ENCODE measurements at regions not wholly inside any gene's neighbourhood (a gene's known extent, or its start where the extent isn't known, plus 50 kb on each side); places are given as distances from the start of the nearest gene placed in this dataset.

DNA sequence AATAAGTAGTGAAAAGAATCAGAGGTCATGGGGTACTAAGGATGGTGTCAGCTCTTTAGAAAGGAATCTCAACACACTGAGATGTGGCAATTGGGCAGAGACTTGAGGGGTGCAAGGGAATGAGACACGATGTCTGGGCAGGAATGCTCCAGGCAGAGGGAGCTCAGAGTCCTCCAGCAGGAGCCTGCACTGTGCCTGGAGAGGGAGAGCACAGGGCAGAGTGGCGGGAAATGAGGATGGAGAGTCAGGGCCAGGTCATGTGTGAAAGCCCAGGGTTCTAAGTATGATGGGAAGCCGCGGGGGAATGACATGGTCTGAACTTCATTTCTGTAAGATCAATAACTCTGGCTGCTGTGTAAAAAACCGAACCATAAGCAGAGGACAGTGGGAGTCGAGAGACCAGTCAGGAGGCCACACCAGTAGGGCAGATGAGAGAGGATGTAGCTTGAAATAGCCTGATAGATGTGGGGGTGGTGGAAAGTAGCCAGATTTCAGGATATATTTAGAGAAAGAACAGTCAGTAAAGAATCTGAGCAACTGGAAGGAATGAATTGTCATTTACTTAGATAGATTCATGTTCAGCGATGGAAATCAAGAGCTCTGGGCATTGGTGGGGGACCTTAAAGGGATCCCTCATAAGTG is 133.4 kb upstream of the DTNBP1 start:
- DNase-seq: no peak

DNA sequence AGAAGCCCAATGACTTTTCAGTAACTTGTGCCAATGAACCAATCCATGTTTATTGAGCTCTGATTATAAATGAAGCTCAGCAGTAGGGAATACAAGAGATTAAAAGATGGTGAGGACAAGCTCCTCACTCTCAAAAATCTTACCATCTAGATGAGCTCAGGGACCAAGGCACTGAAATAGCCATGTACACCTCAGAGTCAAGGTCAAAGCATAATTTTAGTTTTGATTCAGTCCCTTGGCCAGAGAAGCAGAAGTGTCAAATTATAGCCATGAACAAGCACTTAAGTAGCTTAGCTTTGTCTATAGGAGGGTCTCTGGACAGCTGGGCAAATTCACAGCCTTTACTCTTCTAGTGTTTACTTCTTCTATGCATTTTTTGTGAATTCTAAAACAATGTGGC is 131.0 kb upstream of the DTNBP1 start:
- no peak for DNase-seq

DNA sequence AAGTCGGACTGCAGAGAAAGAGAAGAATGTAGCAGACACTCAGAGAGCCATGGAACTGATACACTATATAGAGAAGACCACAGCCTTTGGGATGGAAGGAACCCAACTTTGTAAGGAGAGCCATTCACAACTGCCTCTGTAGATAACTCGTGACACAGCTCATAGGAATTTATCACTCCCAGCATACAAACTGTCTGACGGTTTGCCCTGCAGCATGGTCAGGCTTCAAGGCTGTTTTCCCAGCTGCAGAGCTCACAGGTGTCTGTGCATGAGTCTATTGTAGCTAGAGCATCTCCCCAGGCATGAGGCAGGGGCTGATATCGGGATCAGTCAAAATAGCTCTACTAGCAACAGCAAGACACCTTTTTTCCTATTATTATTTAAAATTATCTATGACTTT is 130.5 kb upstream of the DTNBP1 start:
- no peak for DNase-seq

DNA sequence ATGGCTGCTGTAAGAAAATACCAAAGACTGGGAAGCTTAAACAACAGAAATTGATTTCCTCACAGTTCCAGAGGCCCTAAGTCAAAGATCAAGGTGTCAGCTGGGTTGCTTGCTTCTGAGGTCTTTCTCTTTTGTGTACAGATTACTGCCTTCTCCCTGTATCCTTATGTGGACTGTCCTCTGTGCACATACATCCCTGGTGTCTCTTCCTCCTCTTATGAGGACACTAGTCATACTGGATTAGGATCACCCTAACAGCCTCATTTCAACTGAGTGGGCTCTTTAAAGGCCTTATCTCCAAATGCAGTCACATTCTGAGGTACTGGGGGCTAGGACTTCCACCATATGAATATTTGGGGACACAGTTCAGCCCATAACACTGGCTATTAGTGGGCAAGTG is 130.0 kb upstream of the DTNBP1 start:
- DNase-seq: no peak

DNA sequence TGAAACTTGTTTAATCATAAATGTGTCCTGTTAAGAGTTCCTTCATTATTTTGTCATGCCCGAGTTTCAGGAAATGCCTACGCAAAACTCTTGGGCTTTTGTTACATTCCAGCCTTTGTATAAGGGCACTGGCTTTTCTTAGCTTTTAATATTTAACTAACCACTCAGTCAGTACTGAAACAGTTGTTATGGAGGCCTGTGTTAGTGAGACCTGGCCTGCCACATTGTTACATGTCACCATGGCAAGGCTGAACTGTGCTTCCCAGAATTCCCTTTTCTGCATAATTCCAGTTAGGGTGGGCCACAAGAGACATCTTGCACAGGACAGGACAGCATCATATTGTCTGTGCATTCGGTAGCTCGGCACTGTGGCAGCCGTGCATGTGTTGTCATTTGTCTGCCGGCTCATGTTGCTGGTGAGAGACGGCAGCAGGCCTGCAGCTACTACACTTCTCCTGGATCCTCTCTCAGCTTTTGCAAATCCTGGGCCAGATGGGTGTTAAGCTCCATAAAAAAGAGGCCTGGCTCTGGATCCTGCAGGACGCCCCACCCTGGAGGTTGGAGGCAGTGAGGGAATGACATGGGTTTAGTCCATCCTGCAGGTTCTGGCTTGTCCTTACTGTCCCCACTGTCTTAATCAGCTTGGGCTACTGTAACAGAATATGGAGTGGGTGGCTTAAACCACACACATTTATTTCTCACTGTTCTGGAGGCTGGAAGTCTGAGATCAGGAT is 128.8 kb upstream of the DTNBP1 start:
- no peak for DNase-seq

DNA sequence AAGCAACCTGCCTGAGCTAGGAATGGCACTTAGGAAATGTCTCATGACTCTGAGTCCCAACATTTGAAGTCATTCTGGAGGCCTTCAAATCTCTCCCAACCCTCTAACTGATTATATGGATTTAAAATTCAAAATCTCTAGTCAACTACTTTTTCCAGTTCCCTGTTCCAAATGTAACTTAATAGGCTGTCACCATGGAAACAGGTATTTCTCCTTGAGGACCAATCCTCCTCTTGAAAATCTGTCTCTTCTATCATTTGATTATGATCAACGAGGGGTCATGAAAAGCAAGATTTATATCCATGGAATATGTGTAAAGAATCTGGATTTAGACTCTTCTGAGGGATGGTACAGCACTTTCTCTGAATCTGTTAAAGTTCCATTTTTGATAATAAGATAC is 127.3 kb upstream of the DTNBP1 start:
- no peak for DNase-seq

DNA sequence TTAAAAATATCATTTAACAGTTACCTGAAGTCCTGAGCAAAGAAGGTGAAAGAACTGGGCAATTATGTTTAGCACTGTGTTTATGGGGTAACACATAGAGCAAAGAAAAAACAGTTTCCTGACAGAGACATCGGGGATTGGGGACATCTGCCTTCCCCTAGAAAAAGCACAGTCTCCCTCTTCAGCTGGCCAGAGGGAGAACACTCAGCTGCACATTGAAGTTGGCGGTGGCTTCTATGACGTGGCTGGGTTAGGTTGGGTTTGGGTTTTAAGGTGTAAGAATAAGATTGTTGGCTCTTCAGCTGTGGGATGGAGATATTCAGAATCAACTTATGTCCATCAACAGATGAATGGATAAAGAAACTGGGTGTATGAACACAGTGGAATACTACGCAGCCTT is 124.0 kb upstream of the DTNBP1 start:
- DNase-seq: no peak

DNA sequence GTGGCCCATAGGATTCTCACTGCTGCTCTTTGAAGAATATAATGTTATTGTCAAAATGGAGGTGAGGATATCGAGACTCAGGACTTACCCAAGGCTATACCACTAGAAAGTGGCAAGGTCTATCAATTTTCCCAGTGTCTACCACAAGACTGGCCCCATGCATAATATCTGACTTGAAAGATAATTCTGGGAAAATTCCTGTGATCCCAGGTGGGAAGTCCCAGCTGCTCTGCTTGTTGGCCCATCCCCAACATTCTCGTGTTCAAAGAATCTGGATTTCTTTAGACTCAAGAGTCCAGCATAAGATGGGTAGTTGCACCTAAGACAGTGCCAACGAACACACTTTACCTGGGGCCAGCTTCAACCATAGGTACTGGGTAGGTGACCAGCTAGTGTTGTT is 120.7 kb upstream of the DTNBP1 start:
- DNase-seq: no peak

DNA sequence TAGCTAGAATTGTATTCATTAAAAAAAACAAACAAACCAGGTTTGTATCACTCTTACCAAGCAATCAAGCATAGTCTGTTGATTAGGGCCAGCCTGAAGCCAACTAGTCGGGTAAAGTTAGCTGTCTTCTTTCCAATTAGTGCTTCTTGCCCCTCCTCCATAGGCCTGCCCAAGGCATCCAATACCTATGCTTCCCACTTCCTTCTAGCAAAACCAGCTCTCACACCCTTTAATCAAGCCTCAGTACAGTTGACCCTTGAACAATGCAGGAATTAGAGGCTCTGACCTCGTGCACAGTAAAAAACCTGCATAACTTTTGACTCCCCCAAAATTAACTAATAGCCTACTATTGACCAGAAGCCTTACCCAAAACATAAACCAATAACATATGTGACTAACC is 119.1 kb upstream of the DTNBP1 start:
- DNase-seq: no peak

DNA sequence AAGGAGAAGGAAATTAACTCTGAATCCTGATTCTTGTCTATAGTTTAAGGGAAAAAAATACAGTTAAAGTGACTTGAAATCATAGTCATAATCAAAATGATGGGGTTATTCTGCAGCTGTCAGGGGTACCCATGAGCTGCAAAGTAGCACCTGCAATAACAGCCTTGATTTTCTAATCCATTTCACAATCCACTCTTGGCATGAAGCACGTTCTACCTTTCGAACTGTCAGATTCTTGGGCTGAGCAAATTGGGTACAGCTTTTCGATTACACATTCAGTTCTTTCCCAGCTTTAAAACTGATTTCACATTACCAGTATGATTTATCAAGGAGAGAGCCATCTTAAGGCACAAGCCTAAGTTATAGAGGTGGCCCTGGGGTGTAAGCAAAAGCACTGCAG is 118.5 kb upstream of the DTNBP1 start:
- DNase-seq: no peak

DNA sequence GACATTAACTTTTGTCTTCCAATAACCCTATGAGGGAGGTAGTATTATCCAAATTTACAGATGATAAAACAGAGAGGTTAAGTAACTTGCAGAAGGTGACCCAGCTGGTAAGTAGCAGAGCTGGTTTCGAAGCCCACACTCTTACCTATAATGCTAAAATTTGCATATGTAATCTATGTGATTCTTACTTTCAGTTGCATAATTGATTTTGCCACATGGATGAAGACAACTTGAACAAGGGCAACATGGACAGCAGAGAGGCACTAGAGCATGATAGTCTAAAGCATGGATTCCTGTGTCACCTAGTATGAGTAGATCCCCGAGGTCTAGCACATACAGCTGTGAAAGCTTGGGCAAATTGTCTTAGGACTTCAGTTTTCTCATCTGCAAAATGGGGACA is 117.6 kb upstream of the DTNBP1 start:
- no peak for DNase-seq

DNA sequence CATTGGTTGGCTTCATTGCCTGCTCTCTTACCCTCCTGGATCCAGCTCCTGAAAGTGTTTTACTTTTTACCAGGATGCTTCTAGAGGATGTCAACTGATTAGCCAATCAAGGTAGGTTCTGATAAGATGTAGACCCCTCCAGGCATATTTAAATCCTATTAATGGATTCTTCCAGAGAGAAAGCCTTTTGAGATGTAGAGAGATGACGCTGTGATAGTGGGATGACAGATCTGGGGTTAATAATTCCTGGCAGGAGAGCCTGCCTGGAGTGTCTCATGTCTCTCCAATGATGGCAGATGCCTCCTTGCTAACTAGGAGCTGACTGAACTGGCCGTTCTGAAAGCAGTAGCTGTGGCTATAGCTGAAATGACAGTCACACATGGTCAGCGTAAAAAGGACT is 116.9 kb upstream of the DTNBP1 start:
- no peak for DNase-seq

DNA sequence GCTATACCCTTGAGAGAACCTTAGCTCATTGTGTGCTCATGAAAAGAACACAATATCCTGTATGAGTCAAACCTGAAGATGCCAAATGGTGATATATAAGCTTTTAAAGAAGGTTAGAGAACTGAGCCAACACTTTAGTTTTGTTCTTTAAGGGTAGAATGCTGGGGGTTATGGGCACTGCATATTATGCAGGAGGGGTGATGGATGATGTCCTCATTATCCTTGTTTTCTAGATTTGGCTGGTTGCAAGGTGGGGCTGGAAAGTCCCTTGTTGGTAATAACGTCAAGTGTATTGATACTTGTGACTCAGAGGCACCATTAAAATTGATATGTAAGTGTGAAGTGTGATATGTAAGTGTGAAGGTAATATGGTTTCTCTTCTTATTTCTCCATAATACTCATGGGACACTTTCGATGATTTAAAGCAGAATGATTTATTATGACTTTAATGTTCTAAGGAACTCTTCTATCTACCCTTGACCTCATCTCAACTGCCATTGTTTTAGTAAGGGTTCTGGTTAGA is 113.7 kb upstream of the DTNBP1 start:
- no peak for DNase-seq

DNA sequence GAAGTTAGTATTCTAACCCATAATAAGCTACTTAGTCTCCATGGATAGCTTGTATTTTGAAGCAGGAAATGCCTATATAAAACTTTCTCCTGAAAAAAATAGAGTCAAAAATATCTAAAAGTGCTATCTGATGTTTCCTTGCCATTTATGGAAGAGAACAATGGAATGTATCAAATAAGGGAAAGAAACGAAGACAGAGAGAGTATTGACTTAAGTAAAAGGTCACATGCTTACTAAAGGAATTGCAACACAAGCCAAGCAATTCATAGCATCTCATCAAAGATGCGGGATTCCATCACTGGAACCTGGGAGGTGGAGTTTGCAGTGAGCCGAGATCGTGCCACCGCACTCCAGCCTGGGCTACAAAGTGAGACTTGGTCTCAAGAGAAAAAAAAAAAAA is 112.9 kb upstream of the DTNBP1 start:
- DNase-seq: no peak

DNA sequence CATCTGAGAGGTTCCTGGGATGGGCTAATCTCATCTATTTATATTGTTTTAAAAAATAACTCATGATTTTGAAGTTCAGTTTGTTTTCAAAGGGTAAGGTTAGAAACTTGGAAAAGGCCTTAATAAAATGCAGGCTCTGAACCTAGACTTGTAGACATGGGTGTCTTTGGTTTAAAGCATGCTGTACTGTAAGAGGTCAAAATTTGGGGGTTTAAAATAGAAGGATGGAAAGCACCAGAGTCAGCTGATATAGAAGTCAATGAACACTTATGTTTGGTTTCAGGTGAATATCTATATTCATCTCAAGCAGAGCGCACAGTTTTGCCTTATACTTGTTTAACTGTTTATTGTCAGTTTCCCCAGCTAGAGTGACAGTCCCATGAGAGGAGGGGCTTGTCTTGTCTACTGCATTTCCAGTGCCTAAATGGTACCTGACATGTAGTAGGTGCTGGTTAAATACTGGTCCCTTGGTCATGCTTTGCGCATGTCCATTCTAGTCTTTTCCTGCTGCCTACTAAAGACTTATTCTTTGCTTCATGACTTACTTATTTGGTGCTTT is 112.3 kb upstream of the DTNBP1 start:
- DNase-seq: no peak

DNA sequence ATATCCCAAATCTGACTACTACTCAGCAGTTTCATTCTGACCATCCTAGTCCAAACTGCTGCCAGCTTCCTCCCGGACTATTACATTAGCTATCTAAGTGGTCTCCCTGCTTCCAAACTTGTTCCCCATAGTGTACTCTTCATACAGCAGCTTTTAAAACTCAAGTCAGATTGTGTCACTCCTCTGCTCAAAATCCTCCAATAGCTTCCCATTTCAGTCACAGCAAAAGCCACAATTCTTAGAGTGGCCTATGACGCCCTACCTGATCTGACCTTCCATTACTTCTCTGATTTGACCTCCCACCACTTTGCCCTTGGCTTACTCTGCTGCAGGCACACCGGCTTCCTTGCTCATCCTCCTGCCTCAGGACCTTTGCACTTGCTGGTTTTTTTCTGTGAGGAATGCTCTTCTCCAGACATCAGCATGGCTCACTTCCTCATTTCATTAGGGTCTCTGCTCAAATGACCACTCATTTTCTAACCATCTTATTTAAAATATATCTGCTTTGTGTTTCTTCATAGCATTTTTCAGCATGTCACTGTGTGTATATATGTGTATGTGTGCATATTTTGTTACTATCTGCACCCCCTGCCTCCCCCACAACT is 111.1 kb upstream of the DTNBP1 start:
- no peak for DNase-seq

DNA sequence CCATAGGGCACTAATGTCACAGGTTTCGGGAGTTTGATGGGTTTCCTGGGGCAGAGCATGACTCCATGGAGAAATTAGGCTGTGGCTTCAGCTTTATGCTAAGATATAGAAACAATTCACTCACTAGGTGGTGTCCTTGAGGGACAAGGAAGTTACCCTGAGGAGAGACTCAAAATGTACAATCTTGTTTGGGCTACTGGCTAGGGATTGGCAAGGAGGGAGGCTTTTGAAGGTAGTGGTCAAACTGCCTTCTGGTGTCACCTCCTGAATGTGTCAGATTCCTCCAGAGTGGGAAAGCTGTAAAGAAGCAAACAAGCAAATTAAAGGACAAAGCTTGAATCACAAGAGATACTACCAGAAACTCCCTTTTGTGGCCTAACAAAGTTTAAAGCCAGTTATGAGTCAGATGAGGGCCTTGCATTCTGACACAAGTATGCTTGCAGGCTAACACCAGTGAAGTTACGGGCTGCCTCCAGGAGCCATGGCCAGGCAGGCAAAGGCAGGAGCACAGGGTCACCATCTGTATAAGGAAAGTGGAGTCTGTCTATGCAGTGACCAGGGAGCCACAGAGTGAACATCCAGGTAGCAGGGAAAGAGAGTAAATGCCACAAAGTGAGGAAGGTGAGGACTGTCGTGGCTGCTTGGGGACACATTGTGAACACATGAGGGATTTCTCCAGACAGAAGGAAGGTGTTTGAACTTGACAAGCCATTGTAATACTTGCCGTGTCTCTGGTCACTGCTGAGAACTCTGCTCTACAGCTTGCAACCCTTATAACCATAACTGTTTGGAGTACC is 107.7 kb upstream of the DTNBP1 start:
- no peak for DNase-seq

DNA sequence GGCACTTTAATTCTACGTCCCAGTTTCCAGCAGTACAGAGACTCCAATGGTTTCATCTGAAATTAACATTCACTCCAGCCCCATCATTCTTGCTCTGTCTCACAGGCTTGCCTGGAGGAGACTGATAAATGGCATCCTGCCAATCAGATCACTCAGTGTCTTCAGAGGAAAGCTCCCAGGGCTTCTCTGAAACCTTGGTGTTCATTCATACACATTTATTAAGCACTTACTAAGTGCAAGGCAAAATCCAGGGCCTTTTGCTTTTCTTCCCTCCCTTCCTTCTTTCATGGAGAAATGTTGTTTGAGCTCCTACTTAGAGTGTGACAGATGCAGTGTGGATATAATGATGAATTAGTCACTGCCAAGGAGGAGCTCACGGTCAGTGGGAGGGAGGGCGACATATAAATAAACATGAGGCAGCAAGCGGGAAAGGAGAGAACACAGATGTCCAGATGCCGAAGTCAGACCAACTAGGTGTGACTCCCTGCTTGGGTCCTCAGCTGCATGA is 106.7 kb upstream of the DTNBP1 start:
- no peak for DNase-seq

DNA sequence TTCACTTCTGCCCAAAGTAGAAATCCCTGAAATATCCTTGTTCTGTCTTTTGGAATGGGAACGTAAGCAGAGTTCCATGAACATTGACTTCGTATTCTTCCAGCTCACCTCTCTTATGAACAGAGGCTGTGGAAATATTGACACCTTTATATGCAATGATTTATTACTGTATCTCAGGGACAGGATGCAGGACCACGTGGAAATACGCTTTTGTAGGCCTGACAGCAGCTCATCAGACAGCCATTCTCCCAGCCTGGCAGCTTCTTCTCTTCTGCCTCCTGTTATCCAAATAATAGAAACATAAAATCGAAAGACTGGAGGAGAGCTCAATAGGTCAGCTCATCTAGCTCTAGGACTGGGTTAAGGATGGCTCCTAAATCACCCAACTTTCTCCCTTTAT is 106.2 kb upstream of the DTNBP1 start:
- no peak for DNase-seq

DNA sequence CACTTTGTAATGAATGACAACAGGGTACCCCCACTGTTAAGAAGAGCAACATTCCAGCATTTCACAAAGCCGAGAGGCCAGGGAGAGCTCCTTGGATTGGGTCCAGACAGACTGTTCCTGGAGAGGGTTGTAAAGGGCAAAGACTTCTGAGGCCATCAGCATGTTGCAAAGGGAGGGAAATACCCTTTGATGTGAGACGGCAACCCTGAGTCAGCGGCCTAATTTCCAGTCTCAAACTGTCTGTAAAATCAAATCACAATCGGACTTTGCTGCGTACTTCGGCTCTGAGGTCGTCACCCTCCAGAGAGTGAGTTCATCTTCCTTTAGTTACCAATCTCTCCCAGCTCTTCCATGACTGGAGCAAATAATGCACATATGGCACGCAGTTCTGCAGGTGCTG is 101.0 kb upstream of the DTNBP1 start:
- no peak for DNase-seq

DNA sequence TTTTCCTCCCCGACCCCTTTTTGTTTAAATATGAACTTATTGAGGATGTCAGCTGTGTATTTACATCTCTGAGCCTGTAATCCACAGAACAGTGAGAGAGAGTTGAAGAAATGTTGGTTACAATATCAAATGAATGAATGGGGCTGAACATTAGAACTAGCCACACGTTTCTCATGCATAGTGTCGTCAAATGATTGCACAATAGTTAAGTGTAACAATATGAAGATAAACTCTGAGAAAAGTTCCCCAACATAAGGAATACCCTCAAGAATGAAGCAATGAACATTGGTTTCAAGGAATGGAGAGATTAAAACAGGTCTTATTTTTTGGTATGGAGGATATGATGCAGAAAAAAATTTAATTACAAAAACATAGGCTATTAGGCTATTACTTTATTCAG is 100.5 kb upstream of the DTNBP1 start:
- DNase-seq: no peak

DNA sequence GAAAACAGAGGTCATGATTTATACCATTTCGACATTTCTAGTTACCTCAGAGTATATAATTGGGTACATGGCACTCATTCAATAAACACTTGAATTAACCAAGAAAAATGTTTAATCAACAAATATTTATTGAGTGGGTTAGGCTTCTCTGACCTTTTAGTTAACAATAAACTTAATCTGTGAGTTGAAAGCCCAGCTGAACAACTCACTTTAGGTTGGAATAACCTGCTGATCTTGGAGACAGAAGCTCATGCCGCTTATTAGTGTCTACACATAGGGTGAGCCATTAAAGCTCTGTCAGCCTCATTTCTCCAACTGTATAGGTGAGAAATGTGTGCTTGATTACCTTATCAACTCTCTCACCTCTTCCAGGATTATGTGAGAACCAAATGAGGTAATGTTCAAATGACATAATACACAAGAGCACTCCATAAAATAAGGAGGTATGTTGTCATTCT is 98.2 kb upstream of the DTNBP1 start:
- DNase-seq: no peak

DNA sequence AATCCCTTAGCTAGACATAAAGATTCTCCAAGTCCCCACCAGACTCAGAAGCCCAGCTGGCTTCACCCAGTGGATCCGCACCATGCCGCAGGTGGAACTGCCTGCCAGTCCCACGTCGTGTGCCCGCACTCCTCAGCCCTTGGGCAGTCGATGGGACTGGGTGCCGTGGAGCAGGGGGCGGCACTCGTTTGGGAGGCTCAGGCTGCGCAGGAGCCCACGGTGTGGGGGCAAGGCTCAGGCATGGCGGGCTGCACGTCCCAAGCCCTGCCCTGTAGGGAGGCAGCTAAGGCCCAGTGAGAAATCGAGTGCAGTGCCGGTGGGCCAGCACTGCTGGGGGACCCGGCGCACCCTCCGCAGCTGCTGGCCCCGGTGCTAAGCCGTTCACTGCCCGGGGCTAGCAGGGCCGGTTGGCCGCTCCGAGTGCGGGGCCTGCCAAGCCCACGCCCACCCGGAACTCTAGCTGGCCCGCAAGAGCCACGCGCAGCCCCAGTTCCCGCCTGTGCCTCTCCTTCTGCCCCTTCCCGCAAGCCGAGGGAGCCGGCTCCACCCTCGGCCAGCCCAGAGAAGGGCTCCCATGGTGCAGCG is 95.9 kb upstream of the DTNBP1 start:
- no peak for DNase-seq

All from NCI-H1436 treated with DMSO at 0.1 percent for 48 hours (cell line).